Sigmoid colon (tissue), 4 donors: ENCODE measurements at regions not wholly inside any gene's neighbourhood (a gene's known extent, or its start where the extent isn't known, plus 50 kb on each side); places are given as distances from the start of the nearest gene placed in this dataset.

Experiments
- CTCF ChIP-seq, 4 experiments: fragments of 450-650 bp in 3 of 4; fragments of 200-600 bp in 1 of 4; IDR thresholded peaks; one replicate each; pipeline ENCODE4 v1.5.1; 2016 to 2019; ENCODE audit warnings: antibody characterized with exemption in 4 of 4, mild to moderate bottlenecking in 3 of 4, moderate library complexity in 2 of 4
- EP300 ChIP-seq, 4 donors: sonication (generic); formaldehyde crosslinking; IDR thresholded peaks; one replicate each; pipeline ENCODE4 v1.6.1; 2017; ENCODE audit warnings: antibody characterized with exemption in 4 of 4

- TF ChIP-seq CTCF (IDR thresholded peaks at IDR 0.05) (no peak), EP300 (IDR thresholded peaks at IDR 0.05) (no peak)
Observed at GRCh38 chr2:71807581-71808451, 339.8 kb downstream of the CYP26B1 start.
